GM21528 (cell line): ENCODE measurements at regions not wholly inside any gene's neighbourhood (a gene's known extent, or its start where the extent isn't known, plus 50 kb on each side); places are given as distances from the start of the nearest gene placed in this dataset.
"Not testable (repeated sequence)": the region's sequence is repeated elsewhere in the genome, so short reads cannot be mapped to it uniquely, and the experiment has no call there.

Experiments
- ATAC-seq: cut with Tn5 transposase; IDR thresholded peaks from one replicate; pipeline ENCODE4 v1.9.1; 2021; ENCODE audit warnings: mild to moderate bottlenecking, moderate library complexity; ENCODE audit not compliant: unreplicated experiment, low FRiP score

DNA sequence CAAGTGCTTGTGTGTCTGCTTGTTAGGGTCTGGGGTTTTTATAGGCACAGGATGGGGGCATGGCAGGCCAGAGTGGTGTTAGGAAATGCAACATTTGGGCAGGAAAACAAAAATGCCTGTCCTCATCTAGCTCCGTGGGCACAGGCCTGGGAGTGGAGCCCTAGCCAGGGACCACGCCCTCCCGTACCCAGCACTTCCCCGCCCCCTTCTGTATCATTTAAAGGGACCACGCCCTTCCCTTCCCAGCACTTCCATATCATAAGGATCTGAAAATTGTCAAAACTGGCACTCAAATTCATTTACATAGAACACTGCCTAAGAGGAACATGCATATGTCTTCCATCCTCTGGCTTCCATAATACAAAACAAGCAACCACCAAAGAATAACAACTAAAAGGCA is 185.8 kb downstream of the B3GLCT start:
- no peak for ATAC-seq

DNA sequence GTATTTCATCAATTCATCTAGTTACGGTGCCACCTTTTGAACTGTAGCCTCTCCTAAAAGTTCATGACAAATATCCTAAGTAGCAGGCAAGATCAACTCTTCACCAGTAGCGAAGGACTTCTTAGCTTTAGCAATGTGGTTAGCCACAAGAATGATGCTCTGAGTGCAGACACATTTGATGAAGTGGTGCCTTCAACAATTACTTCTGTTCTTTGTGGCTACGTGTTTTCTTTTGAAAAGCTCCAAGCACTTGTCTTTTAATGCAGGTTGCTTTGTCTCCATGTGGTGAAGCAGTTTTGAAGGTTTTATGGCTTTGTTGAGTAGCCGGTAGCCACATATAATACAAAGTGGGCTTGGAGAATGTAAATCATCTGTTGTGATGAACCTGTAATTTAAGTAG is 194.7 kb downstream of the B3GLCT start:
- ATAC-seq, result no peak

DNA sequence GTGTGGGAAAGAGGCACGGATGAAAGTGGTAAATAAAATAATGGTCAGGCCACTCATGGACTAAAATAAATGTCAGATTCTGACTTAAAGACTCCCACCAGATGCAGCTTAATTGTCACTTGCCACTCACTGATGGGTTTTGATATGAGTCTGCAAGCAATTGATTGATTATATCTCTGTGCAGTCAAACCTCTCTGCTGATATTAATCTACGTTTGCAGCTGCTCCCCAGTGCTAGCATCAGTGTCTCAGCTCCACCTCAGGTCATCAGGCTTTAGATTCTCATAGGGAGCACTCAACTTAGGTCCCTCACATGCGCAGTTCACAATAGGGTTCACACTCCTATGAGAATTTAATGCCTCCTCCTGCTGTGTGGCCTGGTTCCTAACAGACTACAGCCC is 195.3 kb downstream of the B3GLCT start:
- ATAC-seq, result no peak

GRCh38 chr13:31399690-31400089 is 199.9 kb downstream of the B3GLCT start:
- no peak for ATAC-seq

GRCh38 chr13:31403711-31404110 is 203.9 kb downstream of the B3GLCT start:
- ATAC-seq, result not testable (repeated sequence)

GRCh38 chr13:31408927-31409326 is 209.2 kb downstream of the B3GLCT start:
- no peak for ATAC-seq

GRCh38 chr13:31409678-31410356 is 210.0 kb downstream of the B3GLCT start:
- ATAC-seq, result no peak

DNA sequence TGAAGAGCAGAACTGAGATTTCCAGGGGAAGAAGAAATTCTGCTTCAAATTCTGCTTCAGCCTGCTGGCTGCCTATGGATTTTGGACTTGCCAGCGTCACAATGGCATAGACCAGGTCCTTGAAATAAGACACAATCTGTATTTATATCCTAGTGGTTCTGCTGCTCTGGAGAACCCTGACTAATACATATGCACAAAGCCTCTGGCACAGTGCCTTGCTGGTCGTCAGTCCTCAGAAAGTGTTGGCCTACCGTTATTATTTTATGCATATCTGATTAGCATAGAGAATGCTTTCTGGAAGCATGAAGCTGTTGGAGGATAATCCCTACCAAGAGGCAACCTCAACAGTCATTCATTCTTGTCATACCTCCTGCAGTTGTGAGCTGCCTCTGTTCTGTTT is 213.7 kb downstream of the B3GLCT start:
- no peak for ATAC-seq

- no peak for ATAC-seq
Observed at GRCh38 chr13:31416066-31416465, 216.3 kb downstream of the B3GLCT start.

DNA sequence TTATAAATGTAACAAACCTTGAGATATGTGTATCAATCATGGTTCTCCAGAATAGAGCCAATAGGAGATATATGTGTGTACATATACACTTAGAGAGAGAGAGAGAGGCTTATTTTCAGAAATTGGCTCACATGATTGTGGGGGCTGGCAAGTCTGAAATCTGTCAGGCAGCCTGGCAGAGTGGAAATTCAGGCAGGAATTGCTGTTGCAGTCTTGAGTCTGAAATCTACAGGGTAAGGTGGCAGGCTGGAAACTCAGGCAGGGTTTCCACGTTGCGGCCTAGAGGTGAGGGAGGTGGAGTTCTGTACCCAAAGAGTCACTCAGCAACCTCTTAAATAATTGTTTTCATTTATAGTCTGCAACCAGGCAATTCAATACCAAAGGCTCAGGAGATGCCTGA is 218.4 kb downstream of the B3GLCT start:
- ATAC-seq, result no peak

GRCh38 chr13:31421756-31422155 is 222.0 kb downstream of the B3GLCT start:
- no peak for ATAC-seq

DNA sequence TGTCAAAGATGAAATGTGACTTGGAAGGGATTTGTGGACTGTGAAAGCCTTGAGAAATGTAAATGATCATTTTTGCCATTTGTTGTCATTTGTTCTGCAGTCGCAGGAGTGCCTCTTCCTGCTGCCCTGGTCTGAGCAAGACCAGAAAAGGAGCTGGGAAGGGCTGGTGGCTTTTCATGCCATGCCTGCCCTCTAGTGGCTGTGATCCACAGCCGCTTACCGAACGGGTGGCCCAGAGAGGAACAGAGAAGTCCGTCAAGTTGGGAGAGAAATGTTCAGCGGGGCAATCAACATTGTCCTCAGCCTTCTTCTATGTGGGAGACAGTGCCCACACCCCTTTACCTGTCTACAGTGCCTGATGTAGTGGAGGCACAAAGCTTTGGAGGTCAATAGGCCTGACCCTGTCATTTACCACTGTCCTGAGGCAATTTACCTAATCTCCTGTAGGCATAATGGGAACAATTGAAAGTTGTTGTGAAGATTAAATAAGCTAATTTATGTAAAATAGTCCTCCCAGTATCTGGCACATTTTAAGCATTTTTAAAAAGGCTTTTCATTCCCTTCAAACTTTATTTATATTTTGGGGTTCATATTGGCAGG is 224.5 kb downstream of the B3GLCT start:
- peak; percentile 97 for ATAC-seq

DNA sequence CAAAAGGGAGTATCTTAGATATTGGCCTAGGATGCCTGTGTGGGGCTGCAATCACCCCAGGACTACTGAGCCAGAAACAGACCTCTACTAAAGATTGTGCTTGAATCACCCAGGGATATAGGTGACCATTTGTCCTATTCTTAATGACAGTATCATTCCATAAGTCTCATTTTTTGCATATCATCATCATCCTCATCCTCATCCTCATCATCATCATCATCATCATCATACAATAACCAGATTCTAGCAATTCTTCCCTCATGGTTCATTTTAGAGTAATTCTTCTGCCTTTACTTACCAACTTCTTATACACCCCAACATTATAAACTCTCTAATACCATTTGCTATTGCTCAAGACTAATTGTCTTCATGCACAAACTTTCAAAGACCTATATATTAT is 226.6 kb downstream of the B3GLCT start:
- no peak for ATAC-seq

DNA sequence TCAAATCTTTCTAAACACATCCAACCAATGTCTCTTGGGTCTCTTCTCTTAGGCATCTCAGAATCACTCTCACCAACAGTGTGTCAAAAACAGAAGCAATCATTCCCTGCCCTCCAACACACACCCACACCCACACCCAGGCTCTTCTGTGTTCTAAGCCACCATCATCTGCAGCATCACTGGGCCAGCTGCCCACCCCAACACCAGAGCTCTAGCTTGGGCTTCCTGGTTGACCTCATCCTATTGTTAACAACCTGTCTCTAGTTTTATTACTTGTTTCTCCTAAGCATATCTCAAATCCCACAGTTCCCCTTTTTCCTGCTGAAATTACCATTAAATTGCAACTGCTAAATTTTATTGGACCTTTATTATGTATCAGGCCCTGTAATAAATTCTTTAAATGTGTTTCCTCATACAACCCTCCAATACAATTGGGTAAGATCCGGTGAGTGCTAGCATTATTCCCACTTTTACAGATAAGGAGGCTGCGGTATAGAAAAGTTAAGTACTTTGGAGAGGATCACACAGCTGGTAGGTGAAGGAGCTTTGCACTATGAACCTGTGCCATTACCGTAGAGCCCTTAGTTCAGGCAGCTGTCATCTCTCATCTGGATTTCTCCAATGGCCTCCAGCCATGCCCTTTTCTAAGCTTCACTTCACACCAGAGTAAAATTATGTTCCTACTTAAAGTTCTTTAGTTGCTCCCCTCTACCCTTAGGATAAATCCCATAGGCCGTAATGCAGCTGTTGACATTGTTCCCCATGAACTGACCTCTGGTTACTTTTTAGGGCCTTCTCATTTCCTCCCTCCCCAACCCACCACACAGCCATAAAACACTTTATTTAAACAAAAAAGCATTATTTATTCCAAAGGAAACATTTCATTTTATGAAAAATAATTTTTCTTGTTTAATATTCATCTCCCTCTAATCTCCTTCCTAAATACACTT is 227.7 kb downstream of the B3GLCT start:
- no peak for ATAC-seq

DNA sequence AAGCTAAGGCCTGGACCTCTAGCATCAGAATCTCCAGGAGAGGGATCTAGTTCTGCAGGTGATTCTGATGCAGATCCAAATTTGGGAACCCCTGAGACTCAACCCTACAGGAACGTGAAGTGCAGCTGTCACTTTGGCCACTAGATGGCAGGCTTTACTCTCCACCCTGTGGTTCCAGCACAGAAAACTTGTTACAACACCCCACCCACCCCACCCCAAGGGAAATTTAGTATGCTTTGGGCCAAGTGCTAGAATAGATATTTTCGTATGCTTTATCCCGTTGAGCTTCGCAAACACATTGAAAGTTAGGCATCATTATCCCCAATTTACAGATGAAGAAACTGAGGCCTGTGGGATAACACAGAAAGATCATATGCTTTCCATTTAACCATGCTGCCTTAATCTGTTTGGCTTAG is 232.0 kb downstream of the B3GLCT start:
- ATAC-seq, result no peak

- ATAC-seq, result no peak
Observed at GRCh38 chr13:31433207-31433606, 233.4 kb downstream of the B3GLCT start.

- ATAC-seq, result no peak
Observed at GRCh38 chr13:31433746-31434145, 234.0 kb downstream of the B3GLCT start.

DNA sequence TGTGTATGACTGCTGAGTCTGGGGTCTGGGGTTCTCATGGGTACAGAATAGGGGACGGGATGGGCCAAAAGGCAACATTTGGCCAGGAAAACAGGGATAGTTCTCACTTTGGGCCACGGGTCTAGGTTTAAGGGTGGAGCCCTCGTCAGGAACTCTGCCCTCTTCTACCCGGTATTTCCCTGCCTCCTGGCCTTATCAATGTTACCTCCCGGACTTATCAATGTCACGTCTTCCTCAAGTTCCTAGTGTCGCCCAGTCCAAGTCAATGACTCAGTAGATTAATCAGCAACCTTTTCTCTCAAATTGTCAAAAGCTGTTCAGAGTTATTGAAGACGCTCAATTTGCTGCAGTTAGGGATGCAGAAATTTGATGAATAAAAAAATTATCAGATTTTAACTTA is 234.8 kb downstream of the B3GLCT start:
- ATAC-seq, result no peak

DNA sequence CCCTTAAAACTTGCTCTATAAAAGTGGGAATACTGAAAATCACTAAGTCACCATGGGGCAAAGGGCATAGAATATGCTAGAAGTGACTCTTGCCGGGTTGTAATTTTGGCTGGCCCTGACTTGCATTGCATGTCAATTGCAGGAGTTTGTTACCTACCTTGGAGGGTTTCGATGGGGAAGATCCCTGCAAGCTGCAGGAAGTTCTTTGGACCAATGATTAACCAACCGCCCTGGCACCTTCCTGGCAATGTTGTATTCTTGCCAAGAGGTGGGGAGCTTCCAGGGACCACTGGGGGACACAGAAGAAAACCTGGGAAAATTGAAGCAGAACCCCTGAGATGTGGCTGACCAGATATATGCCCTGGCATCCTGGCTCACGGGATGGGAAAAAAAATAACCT is 235.8 kb downstream of the B3GLCT start:
- ATAC-seq, result no peak

- ATAC-seq, result no peak
Observed at GRCh38 chr13:31436478-31436877, 236.7 kb downstream of the B3GLCT start.

DNA sequence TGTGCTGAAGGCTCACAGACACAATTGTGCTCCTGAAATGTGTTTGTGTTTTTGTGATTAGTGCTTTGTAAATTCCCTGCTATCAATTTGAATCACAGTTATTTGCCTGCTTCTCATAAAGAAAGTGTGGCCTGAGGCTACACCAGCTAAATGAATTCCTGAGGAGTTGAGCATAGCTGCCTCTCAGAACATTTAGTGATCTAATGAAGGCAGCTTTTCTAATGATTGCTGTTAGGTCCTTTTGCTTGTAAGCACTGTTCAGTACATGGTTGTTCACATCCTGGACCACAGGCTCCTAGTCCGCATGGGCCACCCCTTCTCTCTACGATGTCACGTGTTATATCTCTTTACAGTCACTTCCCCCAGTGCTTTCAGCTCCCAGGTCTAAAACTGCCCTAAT is 238.2 kb downstream of the B3GLCT start:
- no peak for ATAC-seq
